Endothelial cell of umbilical vein (primary cell): ENCODE measurements at regions not wholly inside any gene's neighbourhood (a gene's known extent, or its start where the extent isn't known, plus 50 kb on each side); places are given as distances from the start of the nearest gene placed in this dataset.

ENCODE experiments used
- BruUV-seq: library from RNA; stranded (reverse); fragments of 400-500 nt; replicated peaks from 2 replicates; lab custom pipeline; 2021; lab: Mats Ljungman, UMichigan
- CTCF ChIA-PET: fragments of 300-600, 350-600 bp; sonication (Branson Sonifier 250); formaldehyde crosslinking; loops from one replicate; lab custom pipeline; 2021; ENCODE audit warnings: antibody characterized with exemption, inconsistent platforms; lab: Charles Lee
- POLR2A ChIA-PET: fragments of 300-600, 350-600 bp; sonication (Branson Sonifier 250); formaldehyde crosslinking; loops from one replicate; lab custom pipeline; 2021; ENCODE audit warnings: antibody characterized with exemption, inconsistent platforms; lab: Charles Lee
- DNase-seq: peaks from one replicate; pipeline ENCODE4 v3.0.0-alpha.2; 2011; ENCODE audit warnings: low read depth, low spot score
- FAIRE-seq: peaks from 2 replicates; lab custom pipeline; 2011; peaks lifted over from hg19 to GRCh38; lab: Jason Lieb, UNC
- H2AFZ ChIP-seq: 2 replicates; pipeline ENCODE4 v1.6.0; 2012; ENCODE audit warnings: low read depth, low read length, control low read depth, inconsistent platforms
- H3K27ac ChIP-seq: 2 replicates; pipeline ENCODE4 v1.5.1; 2011; ENCODE audit warnings: low read depth, mild to moderate bottlenecking, control low read depth, low read length, moderate library complexity; ENCODE audit not compliant: insufficient read depth
- H3K27me3 ChIP-seq, 2 experiments: 2 replicates each; pipeline versions ENCODE4 v1.6.0 to v1.6.1; 2011; ENCODE audit warnings: low read length in 2 of 2, mixed read lengths in 1 of 2; ENCODE audit not compliant: control insufficient read depth in 2 of 2, insufficient read depth in 2 of 2
- H3K36me3 ChIP-seq, 2 experiments: 2 replicates in 1 of 2; 3 replicates in 1 of 2; pipeline ENCODE4 v1.5.1; 2011; ENCODE audit warnings: low read length in 2 of 2, mild to moderate bottlenecking in 1 of 2, moderate library complexity in 1 of 2; ENCODE audit not compliant: control insufficient read depth in 2 of 2, insufficient read depth in 2 of 2; ENCODE audit errors: extremely low read depth in 1 of 2
- H3K4me1 ChIP-seq: 3 replicates; pipeline ENCODE4 v1.5.1; 2011; ENCODE audit warnings: mild to moderate bottlenecking, low read length; ENCODE audit not compliant: control insufficient read depth, insufficient read depth; ENCODE audit errors: extremely low read depth
- H3K4me2 ChIP-seq: 2 replicates; pipeline ENCODE4 v1.6.1; 2011; ENCODE audit warnings: low read length, control low read depth, mixed read lengths; ENCODE audit not compliant: insufficient read depth
- H3K4me3 ChIP-seq, 3 experiments: fragments of 200-600 bp in 1 of 3; sonication (generic), shearing (Covaris generic) in 1 of 3; replicated peaks in 1 of 3; 2 replicates each; pipeline ENCODE4 v1.5.1; 2011 to 2016; ENCODE audit warnings: control low read depth in 3 of 3, low read length in 3 of 3, mild to moderate bottlenecking in 2 of 3, inconsistent platforms in 1 of 3, low read depth in 1 of 3, moderate library complexity in 1 of 3; ENCODE audit not compliant: insufficient read depth in 1 of 3
- H3K79me2 ChIP-seq: 2 replicates; pipeline ENCODE4 v1.6.0; 2012; ENCODE audit warnings: low read length, inconsistent platforms; ENCODE audit not compliant: control insufficient read depth, insufficient read depth
- H3K9ac ChIP-seq: replicated peaks from 2 replicates; pipeline ENCODE3; 2011; ENCODE audit warnings: low read length, control low read depth; ENCODE audit not compliant: insufficient read depth; ENCODE audit errors: extremely low read depth
- H3K9me1 ChIP-seq: replicated peaks from 3 replicates; pipeline ENCODE4 v1.6.0; 2011; ENCODE audit warnings: mild to moderate bottlenecking, low read length; ENCODE audit not compliant: control insufficient read depth, insufficient read depth; ENCODE audit errors: extremely low read depth
- H3K9me3 ChIP-seq: replicated peaks from 2 replicates; pipeline ENCODE4 v1.5.1; 2012; ENCODE audit warnings: low read length, inconsistent platforms; ENCODE audit not compliant: control insufficient read depth, insufficient read depth
- H4K20me1 ChIP-seq: replicated peaks from 2 replicates; pipeline ENCODE3; 2011; ENCODE audit warnings: mild to moderate bottlenecking, low read length; ENCODE audit not compliant: control insufficient read depth, insufficient read depth; ENCODE audit errors: extremely low read depth
- EZH2 ChIP-seq: IDR thresholded peaks from 2 replicates; pipeline ENCODE4 v1.6.1; 2012; ENCODE audit warnings: borderline replicate concordance, low read depth, mild to moderate bottlenecking, moderate library complexity, low read length, inconsistent platforms; ENCODE audit not compliant: severe bottlenecking
- FOS ChIP-seq: IDR thresholded peaks from 2 replicates; pipeline ENCODE4 v1.6.1; 2011; ENCODE audit warnings: mild to moderate bottlenecking, low read length, moderate library complexity, borderline replicate concordance; ENCODE audit not compliant: insufficient read depth
- GATA2 ChIP-seq: IDR thresholded peaks from 2 replicates; pipeline ENCODE4 v1.7.0; 2011; ENCODE audit warnings: low read depth, mild to moderate bottlenecking, moderate library complexity, mixed read lengths, low read length; ENCODE audit not compliant: insufficient read length, insufficient read depth
- MYC ChIP-seq: IDR thresholded peaks from one replicate; pipeline ENCODE4 v1.6.1; 2011; ENCODE audit warnings: mild to moderate bottlenecking, low read depth, low read length
- POLR2AphosphoS5 ChIP-seq: IDR thresholded peaks from 2 replicates; pipeline ENCODE4 v1.6.1; 2012; ENCODE audit warnings: low read depth, mild to moderate bottlenecking, control low read depth, low read length, moderate library complexity; ENCODE audit not compliant: insufficient read depth
- dilution Hi-C: fragments of 300-500 bp; cut with MboI; formaldehyde crosslinking; loops from one replicate; pipeline ENCODE4 v1.15.0; 2019; ENCODE audit warnings: low sequenced_read_pairs; ENCODE audit not compliant: extremely low pct_ligation_motif_present
- intact Hi-C: fragments of 100-400 bp; cut with micrococcal nuclease; formaldehyde crosslinking; loops from one replicate; pipeline ENCODE4 v1.10.0; 2022
- TF ChIP-seq, protein P1 (sequence below), 2 donors: IDR thresholded peaks; 1 replicate in 1 of 2; 2 replicates in 1 of 2; pipeline ENCODE4 v1.5.1; 2011; ENCODE audit warnings: low read length in 2 of 2, mild to moderate bottlenecking in 2 of 2, moderate library complexity in 2 of 2, control low read depth in 1 of 2, inconsistent platforms in 1 of 2, low read depth in 1 of 2; ENCODE audit not compliant: insufficient read depth in 1 of 2; ENCODE audit errors: extremely low read depth in 1 of 2

DNA sequence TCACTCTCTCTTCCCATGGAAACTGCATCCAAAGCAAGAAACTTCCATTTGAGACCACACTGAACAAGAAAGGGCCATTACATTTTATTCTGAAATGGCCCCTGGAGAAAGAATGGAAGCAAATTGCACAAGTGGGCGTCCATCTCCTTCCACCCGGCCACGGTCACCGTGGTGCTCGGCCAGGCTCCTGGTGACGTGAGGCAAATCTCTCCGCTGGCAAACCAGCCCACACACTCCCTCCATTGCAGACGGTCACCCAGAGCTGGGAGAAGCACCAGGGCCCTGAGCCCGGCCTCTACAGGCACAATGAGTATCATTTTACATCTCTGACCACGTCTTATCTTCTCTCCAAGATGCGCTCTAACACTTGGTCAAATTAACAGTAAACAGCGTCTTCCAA, 126.1 kb upstream of the FAM20C start:
- no peak for TF ChIP-seq FOS
- TF ChIP-seq, protein P1, sequence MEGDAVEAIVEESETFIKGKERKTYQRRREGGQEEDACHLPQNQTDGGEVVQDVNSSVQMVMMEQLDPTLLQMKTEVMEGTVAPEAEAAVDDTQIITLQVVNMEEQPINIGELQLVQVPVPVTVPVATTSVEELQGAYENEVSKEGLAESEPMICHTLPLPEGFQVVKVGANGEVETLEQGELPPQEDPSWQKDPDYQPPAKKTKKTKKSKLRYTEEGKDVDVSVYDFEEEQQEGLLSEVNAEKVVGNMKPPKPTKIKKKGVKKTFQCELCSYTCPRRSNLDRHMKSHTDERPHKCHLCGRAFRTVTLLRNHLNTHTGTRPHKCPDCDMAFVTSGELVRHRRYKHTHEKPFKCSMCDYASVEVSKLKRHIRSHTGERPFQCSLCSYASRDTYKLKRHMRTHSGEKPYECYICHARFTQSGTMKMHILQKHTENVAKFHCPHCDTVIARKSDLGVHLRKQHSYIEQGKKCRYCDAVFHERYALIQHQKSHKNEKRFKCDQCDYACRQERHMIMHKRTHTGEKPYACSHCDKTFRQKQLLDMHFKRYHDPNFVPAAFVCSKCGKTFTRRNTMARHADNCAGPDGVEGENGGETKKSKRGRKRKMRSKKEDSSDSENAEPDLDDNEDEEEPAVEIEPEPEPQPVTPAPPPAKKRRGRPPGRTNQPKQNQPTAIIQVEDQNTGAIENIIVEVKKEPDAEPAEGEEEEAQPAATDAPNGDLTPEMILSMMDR (IDR thresholded peaks at IDR 0.05; ENCODE audit: extremely low read depth in 1 of 2, insufficient read depth in 1 of 2, low read depth in 1 of 2, low read length in 2 of 2): no peak
- no peak for TF ChIP-seq POLR2AphosphoS5
- TF ChIP-seq MYC: no peak
- TF ChIP-seq GATA2: no peak
- no peak for TF ChIP-seq EZH2
- no TSS peak for BruUV-seq
- no peaks in the 10 kb centered on the region for H3K4me1 ChIP-seq
- DNase-seq (no peak), FAIRE-seq (no peak)
- dilution Hi-C loops: no loop called here
- no peaks in the 10 kb centered on the region for H3K27me3 ChIP-seq
- no peaks in the 10 kb centered on the region for H3K9me3 ChIP-seq
- no peaks in the 10 kb centered on the region for H3K36me3 ChIP-seq
- intact Hi-C loops: no loop called here
- no peak overlapping the region for H3K4me3 ChIP-seq
- no peak overlapping the region for H3K4me2 ChIP-seq
- ChIA-PET POLR2A (no interaction called here), CTCF (interaction anchor here (1.2 to 3.0 kb wide), 3 partner anchors 126 to 134 kb away, joined by 4 to 16 read pairs (median 4); partner anchors contain the start of gene FAM20C)
- H3K9ac ChIP-seq: no peak overlapping the region
- H3K9me1 ChIP-seq: no peaks in the 10 kb centered on the region
- H2AFZ ChIP-seq: no peak overlapping the region
- H3K27ac ChIP-seq: no peak overlapping the region
- no peaks in the 10 kb centered on the region for H4K20me1 ChIP-seq
- H3K79me2 ChIP-seq: no peaks in the 10 kb centered on the region
